ENCODE measurements at regions not wholly inside any gene's neighbourhood (a gene's known extent, or its start where the extent isn't known, plus 50 kb on each side); places are given as distances from the start of the nearest gene placed in this dataset.
"Not testable (repeated sequence)": the region's sequence is repeated elsewhere in the genome, so short reads cannot be mapped to it uniquely, and the experiment has no call there.

GRCh38 chr5:82747986-82748385 is 329.2 kb downstream of the TMEM167A start:
- DNase-seq, result no peak

GRCh38 chr5:82745016-82745415 is 332.2 kb downstream of the TMEM167A start:
- no peak for DNase-seq

GRCh38 chr5:82738681-82739269 is 338.4 kb downstream of the TMEM167A start:
- no peak for DNase-seq

GRCh38 chr5:82735160-82735789 is 341.9 kb downstream of the TMEM167A start:
- no peak for DNase-seq

- no peak for DNase-seq
Measured at GRCh38 chr5:82734347-82734746, 342.8 kb downstream of the TMEM167A start.

GRCh38 chr5:82730913-82731312 is 346.3 kb downstream of the TMEM167A start:
- DNase-seq, result no peak

GRCh38 chr5:82728926-82729702 is 348.1 kb downstream of the TMEM167A start:
- no peak for DNase-seq

- DNase-seq, result no peak
Measured at GRCh38 chr5:82723168-82723567, 354.0 kb downstream of the TMEM167A start.

- no peak for DNase-seq
Measured at GRCh38 chr5:82721087-82721410, 356.1 kb downstream of the TMEM167A start.

- no peak for DNase-seq
Measured at GRCh38 chr5:82720213-82721086, 356.7 kb downstream of the TMEM167A start.

GRCh38 chr5:82719368-82719767 is 357.8 kb downstream of the TMEM167A start:
- no peak for DNase-seq

GRCh38 chr5:82717738-82718137 is 359.5 kb downstream of the TMEM167A start:
- DNase-seq, result no peak

- not testable (repeated sequence) for DNase-seq
Measured at GRCh38 chr5:82714732-82715131, 362.5 kb downstream of the TMEM167A start.

- DNase-seq, result no peak
Measured at GRCh38 chr5:82713811-82714210, 363.4 kb downstream of the TMEM167A start.

- DNase-seq, result no peak
Measured at GRCh38 chr5:82707741-82708140, 369.5 kb downstream of the TMEM167A start.

- DNase-seq, result no peak
Measured at GRCh38 chr5:82704381-82704780, 372.8 kb downstream of the TMEM167A start.

GRCh38 chr5:82702046-82702445 is 375.1 kb downstream of the TMEM167A start:
- no peak for DNase-seq

GRCh38 chr5:82699737-82700136 is 377.5 kb downstream of the TMEM167A start:
- no peak for DNase-seq

- no peak for DNase-seq
Measured at GRCh38 chr5:82698026-82698425, 379.2 kb downstream of the TMEM167A start.

GRCh38 chr5:82694711-82695285 is 382.4 kb downstream of the TMEM167A start:
- DNase-seq, result no peak

GRCh38 chr5:82692826-82693225 is 384.4 kb downstream of the TMEM167A start:
- no peak for DNase-seq

GRCh38 chr5:82684659-82685058 is 392.5 kb downstream of the TMEM167A start:
- no peak for DNase-seq

GRCh38 chr5:82684165-82684564 is 393.0 kb downstream of the TMEM167A start:
- DNase-seq, result no peak
